Endothelial cell of umbilical vein (primary cell): ENCODE measurements at regions not wholly inside any gene's neighbourhood (a gene's known extent, or its start where the extent isn't known, plus 50 kb on each side); places are given as distances from the start of the nearest gene placed in this dataset.

Experiments used
- BruUV-seq: library from RNA; stranded (reverse); fragments of 400-500 nt; replicated peaks from 2 replicates; lab custom pipeline; 2021; lab: Mats Ljungman, UMichigan
- CTCF ChIA-PET: fragments of 300-600, 350-600 bp; sonication (Branson Sonifier 250); formaldehyde crosslinking; loops from one replicate; lab custom pipeline; 2021; ENCODE audit warnings: antibody characterized with exemption, inconsistent platforms; lab: Charles Lee
- POLR2A ChIA-PET: fragments of 300-600, 350-600 bp; sonication (Branson Sonifier 250); formaldehyde crosslinking; loops from one replicate; lab custom pipeline; 2021; ENCODE audit warnings: antibody characterized with exemption, inconsistent platforms; lab: Charles Lee
- DNase-seq: peaks from one replicate; pipeline ENCODE4 v3.0.0-alpha.2; 2011; ENCODE audit warnings: low read depth, low spot score
- FAIRE-seq: peaks from 2 replicates; lab custom pipeline; 2011; peaks lifted over from hg19 to GRCh38; lab: Jason Lieb, UNC
- H2AFZ ChIP-seq: 2 replicates; pipeline ENCODE4 v1.6.0; 2012; ENCODE audit warnings: low read depth, low read length, control low read depth, inconsistent platforms
- H3K27ac ChIP-seq: 2 replicates; pipeline ENCODE4 v1.5.1; 2011; ENCODE audit warnings: low read depth, mild to moderate bottlenecking, control low read depth, low read length, moderate library complexity; ENCODE audit not compliant: insufficient read depth
- H3K27me3 ChIP-seq, 2 experiments: 2 replicates each; pipeline versions ENCODE4 v1.6.0 to v1.6.1; 2011; ENCODE audit warnings: low read length in 2 of 2, mixed read lengths in 1 of 2; ENCODE audit not compliant: control insufficient read depth in 2 of 2, insufficient read depth in 2 of 2
- H3K36me3 ChIP-seq, 2 experiments: 2 replicates in 1 of 2; 3 replicates in 1 of 2; pipeline ENCODE4 v1.5.1; 2011; ENCODE audit warnings: low read length in 2 of 2, mild to moderate bottlenecking in 1 of 2, moderate library complexity in 1 of 2; ENCODE audit not compliant: control insufficient read depth in 2 of 2, insufficient read depth in 2 of 2; ENCODE audit errors: extremely low read depth in 1 of 2
- H3K4me1 ChIP-seq: 3 replicates; pipeline ENCODE4 v1.5.1; 2011; ENCODE audit warnings: mild to moderate bottlenecking, low read length; ENCODE audit not compliant: control insufficient read depth, insufficient read depth; ENCODE audit errors: extremely low read depth
- H3K4me2 ChIP-seq: 2 replicates; pipeline ENCODE4 v1.6.1; 2011; ENCODE audit warnings: low read length, control low read depth, mixed read lengths; ENCODE audit not compliant: insufficient read depth
- H3K4me3 ChIP-seq, 3 experiments: fragments of 200-600 bp in 1 of 3; sonication (generic), shearing (Covaris generic) in 1 of 3; replicated peaks in 1 of 3; 2 replicates each; pipeline ENCODE4 v1.5.1; 2011 to 2016; ENCODE audit warnings: control low read depth in 3 of 3, low read length in 3 of 3, mild to moderate bottlenecking in 2 of 3, inconsistent platforms in 1 of 3, low read depth in 1 of 3, moderate library complexity in 1 of 3; ENCODE audit not compliant: insufficient read depth in 1 of 3
- H3K79me2 ChIP-seq: 2 replicates; pipeline ENCODE4 v1.6.0; 2012; ENCODE audit warnings: low read length, inconsistent platforms; ENCODE audit not compliant: control insufficient read depth, insufficient read depth
- H3K9ac ChIP-seq: replicated peaks from 2 replicates; pipeline ENCODE3; 2011; ENCODE audit warnings: low read length, control low read depth; ENCODE audit not compliant: insufficient read depth; ENCODE audit errors: extremely low read depth
- H3K9me1 ChIP-seq: replicated peaks from 3 replicates; pipeline ENCODE4 v1.6.0; 2011; ENCODE audit warnings: mild to moderate bottlenecking, low read length; ENCODE audit not compliant: control insufficient read depth, insufficient read depth; ENCODE audit errors: extremely low read depth
- H3K9me3 ChIP-seq: replicated peaks from 2 replicates; pipeline ENCODE4 v1.5.1; 2012; ENCODE audit warnings: low read length, inconsistent platforms; ENCODE audit not compliant: control insufficient read depth, insufficient read depth
- H4K20me1 ChIP-seq: replicated peaks from 2 replicates; pipeline ENCODE3; 2011; ENCODE audit warnings: mild to moderate bottlenecking, low read length; ENCODE audit not compliant: control insufficient read depth, insufficient read depth; ENCODE audit errors: extremely low read depth
- CTCF ChIP-seq, 2 donors: IDR thresholded peaks; 1 replicate in 1 of 2; 2 replicates in 1 of 2; pipeline ENCODE4 v1.5.1; 2011; ENCODE audit warnings: low read length in 2 of 2, mild to moderate bottlenecking in 2 of 2, moderate library complexity in 2 of 2, control low read depth in 1 of 2, inconsistent platforms in 1 of 2, low read depth in 1 of 2; ENCODE audit not compliant: insufficient read depth in 1 of 2; ENCODE audit errors: extremely low read depth in 1 of 2
- EZH2 ChIP-seq: IDR thresholded peaks from 2 replicates; pipeline ENCODE4 v1.6.1; 2012; ENCODE audit warnings: borderline replicate concordance, low read depth, mild to moderate bottlenecking, moderate library complexity, low read length, inconsistent platforms; ENCODE audit not compliant: severe bottlenecking
- FOS ChIP-seq: IDR thresholded peaks from 2 replicates; pipeline ENCODE4 v1.6.1; 2011; ENCODE audit warnings: mild to moderate bottlenecking, low read length, moderate library complexity, borderline replicate concordance; ENCODE audit not compliant: insufficient read depth
- GATA2 ChIP-seq: IDR thresholded peaks from 2 replicates; pipeline ENCODE4 v1.7.0; 2011; ENCODE audit warnings: low read depth, mild to moderate bottlenecking, moderate library complexity, mixed read lengths, low read length; ENCODE audit not compliant: insufficient read length, insufficient read depth
- JUN ChIP-seq: IDR thresholded peaks from 2 replicates; pipeline ENCODE4 v1.6.1; 2011; ENCODE audit warnings: borderline replicate concordance, low read depth; ENCODE audit not compliant: insufficient read length, insufficient read depth
- MAX ChIP-seq: IDR thresholded peaks from 2 replicates; pipeline ENCODE4 v1.6.1; 2011; ENCODE audit not compliant: insufficient read depth, insufficient read length
- MYC ChIP-seq: IDR thresholded peaks from one replicate; pipeline ENCODE4 v1.6.1; 2011; ENCODE audit warnings: mild to moderate bottlenecking, low read depth, low read length
- POLR2A ChIP-seq: IDR thresholded peaks from 2 replicates; pipeline ENCODE4 v1.6.1; 2012; ENCODE audit warnings: low read depth, mild to moderate bottlenecking, control low read depth, low read length
- POLR2AphosphoS5 ChIP-seq: IDR thresholded peaks from 2 replicates; pipeline ENCODE4 v1.6.1; 2012; ENCODE audit warnings: low read depth, mild to moderate bottlenecking, control low read depth, low read length, moderate library complexity; ENCODE audit not compliant: insufficient read depth
- dilution Hi-C: fragments of 300-500 bp; cut with MboI; formaldehyde crosslinking; loops from one replicate; pipeline ENCODE4 v1.15.0; 2019; ENCODE audit warnings: low sequenced_read_pairs; ENCODE audit not compliant: extremely low pct_ligation_motif_present
- intact Hi-C: fragments of 100-400 bp; cut with micrococcal nuclease; formaldehyde crosslinking; loops from one replicate; pipeline ENCODE4 v1.10.0; 2022

GRCh38 chr18:22349966-22350365 lies 67.7 kb downstream of the CTAGE1 start:
- no peaks in the 10 kb centered on the region for H3K79me2 ChIP-seq
- peak overlapping the region in 1 of 3 experiments; percentile 33 for H3K4me3 ChIP-seq
- no peak for TF ChIP-seq EZH2
- no peak for TF ChIP-seq MYC
- peak; percentile 44 for TF ChIP-seq FOS
- peak; percentile 60 for TF ChIP-seq POLR2AphosphoS5
- peak; percentile 19 for TF ChIP-seq JUN
- no peak for TF ChIP-seq CTCF (IDR thresholded peaks at IDR 0.05; ENCODE audit: extremely low read depth in 1 of 2, insufficient read depth in 1 of 2, low read depth in 1 of 2, low read length in 2 of 2)
- peak; percentile 97 for TF ChIP-seq GATA2
- no peak for TF ChIP-seq MAX
- peak; percentile 32 for TF ChIP-seq POLR2A
- H3K27ac ChIP-seq, result peak overlapping the region; percentile 67
- FAIRE-seq (peak; percentile 55), DNase-seq (peak; percentile 80)
- intact Hi-C loops (loop anchor here (5.0 to 10.0 kb wide), 3 partner anchors 125 to 322 kb away; no protein-coding TSS in a partner anchor), dilution Hi-C loops (no loop called here)
- no peaks in the 10 kb centered on the region for H3K9me3 ChIP-seq
- H3K9me1 ChIP-seq, result no peaks in the 10 kb centered on the region
- no TSS peak for BruUV-seq
- peak overlapping the region; percentile 66 for H3K9ac ChIP-seq
- H3K4me2 ChIP-seq, result peak overlapping the region; percentile 46
- peaks cover 53% of the 10 kb centered on the region for H3K4me1 ChIP-seq
- H3K36me3 ChIP-seq, result no peaks in the 10 kb centered on the region
- POLR2A ChIA-PET, result no interaction called here
- CTCF ChIA-PET, result interaction anchor here (1.4 to 2.0 kb wide), 2 partner anchors 15 to 213 kb away, joined by 3 to 11 read pairs; no protein-coding TSS in a partner anchor
- H2AFZ ChIP-seq, result peak overlapping the region; percentile 88
- no peaks in the 10 kb centered on the region for H3K27me3 ChIP-seq
- no peaks in the 10 kb centered on the region for H4K20me1 ChIP-seq
